ENCODE measurements at regions not wholly inside any gene's neighbourhood (a gene's known extent, or its start where the extent isn't known, plus 50 kb on each side); places are given as distances from the start of the nearest gene placed in this dataset.

GRCh38 chr11:36730761-36731160 is 132.7 kb upstream of the RAG2 start:
- no peak for DNase-seq

- no peak for DNase-seq
These were observed 131.8 kb upstream of the RAG2 start for GRCh38 chr11:36729825-36730224.

GRCh38 chr11:36726420-36726819 is 128.4 kb upstream of the RAG2 start:
- DNase-seq: no peak

- no peak for DNase-seq
These were observed 126.8 kb upstream of the RAG2 start for GRCh38 chr11:36724742-36725385.

- DNase-seq: no peak
These were observed 124.4 kb upstream of the RAG2 start for GRCh38 chr11:36722421-36722820.

GRCh38 chr11:36719358-36720107 is 121.5 kb upstream of the RAG2 start:
- DNase-seq: no peak

GRCh38 chr11:36718451-36718850 is 120.4 kb upstream of the RAG2 start:
- no peak for DNase-seq

- DNase-seq: no peak
These were observed 115.7 kb upstream of the RAG2 start for GRCh38 chr11:36713715-36714114.

GRCh38 chr11:36711104-36711825 is 113.2 kb upstream of the RAG2 start:
- DNase-seq: no peak

All from activated effector memory CD4-positive, alpha-beta T cell treated with anti-CD3 and anti-CD28 coated beads, Interleukin-2, amount 50 U/mL, for 16 hours (primary cell).